ENCODE measurements at regions not wholly inside any gene's neighbourhood (a gene's known extent, or its start where the extent isn't known, plus 50 kb on each side); places are given as distances from the start of the nearest gene placed in this dataset.
A peak's percentile ranks its signal among the peaks of the same experiment; 100 is the strongest.

DNA sequence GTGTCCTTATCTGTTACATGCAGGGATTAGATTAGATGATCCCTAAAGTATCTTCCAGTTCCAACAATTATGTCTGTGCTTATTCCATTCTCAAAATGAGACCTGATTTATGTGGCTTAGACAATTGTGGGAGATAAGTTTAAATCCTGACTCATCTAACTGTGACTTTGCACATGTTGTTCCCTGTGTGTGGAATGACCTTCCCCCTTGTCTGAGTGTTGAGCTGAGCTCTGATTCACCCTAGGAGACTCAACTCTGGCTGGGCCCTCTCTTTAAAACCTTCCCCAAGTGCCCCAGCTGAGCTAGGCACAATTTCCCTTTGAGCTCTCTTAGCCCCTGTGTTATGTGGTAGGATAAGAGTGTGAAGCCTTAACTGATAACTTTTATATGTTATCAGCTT, 118.9 kb upstream of the ELL2 start:
- H3K4me3 ChIP-seq (ENCODE audit: low read depth, low read length): no peak overlapping the region
- TF ChIP-seq, protein P1, sequence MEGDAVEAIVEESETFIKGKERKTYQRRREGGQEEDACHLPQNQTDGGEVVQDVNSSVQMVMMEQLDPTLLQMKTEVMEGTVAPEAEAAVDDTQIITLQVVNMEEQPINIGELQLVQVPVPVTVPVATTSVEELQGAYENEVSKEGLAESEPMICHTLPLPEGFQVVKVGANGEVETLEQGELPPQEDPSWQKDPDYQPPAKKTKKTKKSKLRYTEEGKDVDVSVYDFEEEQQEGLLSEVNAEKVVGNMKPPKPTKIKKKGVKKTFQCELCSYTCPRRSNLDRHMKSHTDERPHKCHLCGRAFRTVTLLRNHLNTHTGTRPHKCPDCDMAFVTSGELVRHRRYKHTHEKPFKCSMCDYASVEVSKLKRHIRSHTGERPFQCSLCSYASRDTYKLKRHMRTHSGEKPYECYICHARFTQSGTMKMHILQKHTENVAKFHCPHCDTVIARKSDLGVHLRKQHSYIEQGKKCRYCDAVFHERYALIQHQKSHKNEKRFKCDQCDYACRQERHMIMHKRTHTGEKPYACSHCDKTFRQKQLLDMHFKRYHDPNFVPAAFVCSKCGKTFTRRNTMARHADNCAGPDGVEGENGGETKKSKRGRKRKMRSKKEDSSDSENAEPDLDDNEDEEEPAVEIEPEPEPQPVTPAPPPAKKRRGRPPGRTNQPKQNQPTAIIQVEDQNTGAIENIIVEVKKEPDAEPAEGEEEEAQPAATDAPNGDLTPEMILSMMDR (IDR thresholded peaks at IDR 0.05; ENCODE audit: low read depth, low read length, missing control alignments): no peak
- no peak for DNase-seq (ENCODE audit: low read depth)
- in situ Hi-C loops (cut with HindIII; ENCODE audit: low sequenced_read_pairs): no loop called here

DNA sequence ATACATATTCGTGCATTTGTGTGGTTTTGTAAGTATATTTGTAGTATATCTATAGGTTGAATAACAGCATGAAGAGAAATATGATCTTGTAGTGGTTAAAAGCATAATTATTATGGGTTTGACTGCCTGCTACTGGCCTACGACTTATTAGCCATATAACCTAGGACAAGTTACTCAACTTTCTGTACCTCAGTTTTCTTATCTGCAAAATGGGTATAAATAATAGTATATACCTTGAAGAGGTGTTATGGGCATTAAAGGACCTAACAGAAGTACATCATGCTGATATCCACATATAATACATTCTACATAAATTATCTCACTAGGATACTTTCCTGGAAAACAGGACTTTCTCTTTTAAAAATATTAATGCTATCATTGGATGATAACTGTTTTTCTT, 118.3 kb upstream of the ELL2 start:
- in situ Hi-C loops (cut with HindIII; ENCODE audit: low sequenced_read_pairs): no loop called here
- DNase-seq (ENCODE audit: low read depth): no peak
- TF ChIP-seq, protein P1 (IDR thresholded peaks at IDR 0.05; ENCODE audit: low read depth, low read length, missing control alignments): no peak
- H3K4me3 ChIP-seq (ENCODE audit: low read depth, low read length): no peak overlapping the region

DNA sequence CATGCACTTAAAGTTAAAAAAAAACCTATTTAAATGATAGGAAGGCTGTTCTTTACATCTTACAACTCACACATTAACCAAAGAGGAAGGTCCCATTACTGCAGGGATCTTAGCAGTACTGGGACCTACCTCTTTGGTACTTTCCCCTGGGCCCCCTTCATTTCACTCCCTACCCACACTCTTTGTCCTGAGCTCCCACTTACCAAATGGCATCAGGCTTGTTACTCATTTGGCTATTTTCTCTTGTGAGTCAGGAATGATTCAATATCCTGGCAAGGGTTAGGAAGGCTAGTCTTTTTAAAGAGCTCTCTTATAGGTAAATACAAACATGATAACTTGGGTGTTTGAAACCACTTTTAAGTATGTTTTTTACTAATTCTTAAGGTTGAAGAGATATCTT, 117.4 kb upstream of the ELL2 start:
- no peak overlapping the region for H3K4me3 ChIP-seq (ENCODE audit: low read depth, low read length)
- in situ Hi-C loops (cut with HindIII; ENCODE audit: low sequenced_read_pairs): no loop called here
- TF ChIP-seq, protein P1 (IDR thresholded peaks at IDR 0.05; ENCODE audit: low read depth, low read length, missing control alignments): no peak
- peak; percentile 78 for DNase-seq (ENCODE audit: low read depth)

DNA sequence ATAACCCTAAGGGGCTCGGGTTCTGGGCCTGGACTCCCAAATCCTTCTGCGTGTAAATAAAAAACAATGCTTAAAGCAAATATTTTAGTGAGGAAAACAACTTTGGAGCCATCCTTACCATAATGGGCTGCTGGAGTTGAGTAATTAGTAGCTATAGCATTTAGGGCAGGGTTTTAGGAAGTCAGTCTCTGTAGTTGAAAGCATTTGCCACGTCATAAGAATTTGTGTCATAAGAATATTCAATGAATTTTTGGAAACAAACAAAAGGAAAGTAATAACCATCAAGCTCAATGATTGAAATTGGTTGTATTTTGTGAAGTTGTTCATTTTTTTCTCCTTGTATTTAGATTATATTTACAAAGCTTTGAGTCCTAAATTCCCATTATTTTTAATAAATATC, 114.8 kb upstream of the ELL2 start:
- in situ Hi-C loops (cut with HindIII; ENCODE audit: low sequenced_read_pairs): no loop called here
- no peak overlapping the region for H3K4me3 ChIP-seq (ENCODE audit: low read depth, low read length)
- no peak for DNase-seq (ENCODE audit: low read depth)
- TF ChIP-seq, protein P1 (IDR thresholded peaks at IDR 0.05; ENCODE audit: low read depth, low read length, missing control alignments): no peak

DNA sequence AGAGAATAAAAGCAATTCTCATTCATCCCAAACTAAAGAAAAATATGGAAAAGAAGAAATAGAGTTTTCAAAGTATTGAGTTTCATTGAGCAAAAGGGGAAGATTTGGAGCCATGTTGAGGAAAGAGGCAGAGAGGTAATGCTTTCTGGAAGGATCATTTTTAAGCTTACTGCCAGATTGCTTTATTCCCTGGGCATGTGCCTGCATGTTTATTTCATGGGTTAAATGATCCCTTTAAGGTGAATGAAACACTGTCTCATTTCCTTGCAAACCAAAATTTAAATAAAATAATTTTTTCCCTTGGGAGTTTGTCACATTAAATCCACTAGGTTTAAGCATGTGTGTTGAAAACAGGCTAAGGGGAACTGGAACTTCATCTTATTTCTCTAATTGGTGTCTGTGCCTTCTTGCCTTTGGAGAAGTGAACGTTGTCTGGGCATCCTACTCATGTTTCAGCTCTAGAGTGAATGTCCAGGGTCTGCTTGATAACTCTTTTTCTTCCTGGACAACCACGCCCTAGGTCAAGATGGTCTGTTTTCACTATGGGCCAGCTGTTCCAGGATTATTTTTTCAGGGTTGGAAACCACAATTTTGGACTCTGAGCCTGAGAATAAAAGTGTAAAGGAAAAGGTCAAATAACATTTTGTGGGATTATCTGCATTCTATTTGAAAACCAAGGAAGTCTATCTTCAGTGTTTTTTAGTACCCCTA, 114.1 kb upstream of the ELL2 start:
- in situ Hi-C loops (cut with HindIII; ENCODE audit: low sequenced_read_pairs): no loop called here
- no peak overlapping the region for H3K4me3 ChIP-seq (ENCODE audit: low read depth, low read length)
- TF ChIP-seq, protein P1 (IDR thresholded peaks at IDR 0.05; ENCODE audit: low read depth, low read length, missing control alignments): no peak
- no peak for DNase-seq (ENCODE audit: low read depth)

DNA sequence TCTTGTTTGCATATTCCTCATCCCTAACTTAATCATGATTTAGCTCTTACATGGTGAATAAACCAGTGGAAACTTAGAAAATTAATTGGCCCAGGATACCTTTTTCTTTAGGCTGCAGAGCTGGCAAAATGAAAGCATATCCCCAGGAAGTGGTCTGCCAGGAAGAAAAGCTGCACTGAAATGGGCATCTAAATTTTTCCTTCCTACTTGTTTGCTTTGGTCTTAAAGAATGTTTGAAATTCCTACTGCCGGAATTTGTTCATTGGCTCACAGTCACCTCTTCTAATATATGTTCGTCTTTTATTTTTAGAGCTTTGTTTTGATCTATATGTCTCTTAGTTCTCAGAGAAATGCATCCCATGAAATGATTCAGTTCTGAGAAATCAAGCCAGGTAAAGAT, 113.2 kb upstream of the ELL2 start:
- in situ Hi-C loops (cut with HindIII; ENCODE audit: low sequenced_read_pairs): no loop called here
- TF ChIP-seq, protein P1 (IDR thresholded peaks at IDR 0.05; ENCODE audit: low read depth, low read length, missing control alignments): no peak
- H3K4me3 ChIP-seq (ENCODE audit: low read depth, low read length): no peak overlapping the region
- no peak for DNase-seq (ENCODE audit: low read depth)

Measured in astrocyte of the cerebellum (primary cell).